ENCODE measurements at regions not wholly inside any gene's neighbourhood (a gene's known extent, or its start where the extent isn't known, plus 50 kb on each side); places are given as distances from the start of the nearest gene placed in this dataset.

DNA sequence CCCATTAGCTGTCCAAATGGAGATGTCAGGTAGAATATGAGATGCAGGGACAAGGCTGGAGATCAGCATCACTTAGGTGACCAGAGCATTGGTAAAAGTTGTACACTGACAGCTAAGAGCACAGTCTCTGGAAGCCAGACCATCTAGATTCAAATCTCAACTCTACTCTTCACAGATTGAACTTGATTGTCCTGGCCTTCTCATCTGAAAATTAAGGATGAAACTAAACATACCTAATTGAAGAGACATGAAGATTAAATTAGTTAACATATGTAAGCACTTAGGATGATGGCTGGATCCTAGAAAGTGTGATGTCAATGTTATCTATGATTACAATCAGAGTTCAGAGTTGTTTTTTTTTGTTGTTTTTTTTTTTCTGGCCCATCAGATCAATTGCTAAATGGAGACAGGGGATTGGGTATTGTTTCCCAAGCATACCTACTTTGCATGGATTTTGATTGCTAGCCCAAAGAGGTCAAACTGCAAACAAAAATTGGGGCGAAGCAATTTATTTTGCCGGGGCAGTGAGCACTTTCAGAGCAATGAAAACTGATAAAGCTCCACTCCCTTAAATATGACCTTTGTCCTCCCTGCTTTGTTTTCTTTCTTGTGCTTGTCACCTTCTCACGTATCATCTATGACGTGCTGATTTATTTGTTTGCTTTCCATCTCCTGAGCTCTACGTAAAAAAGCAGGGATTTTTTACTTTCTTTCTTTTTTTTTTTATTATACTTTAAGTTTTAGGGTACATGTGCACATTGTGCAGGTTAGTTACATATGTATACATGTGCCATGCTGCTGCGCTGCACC is 217.6 kb upstream of the CPHXL start:
- ATAC-seq (no peak), FAIRE-seq (no peak), DNase-seq (ENCODE audit: low read depth in 1 of 2, low spot score in 1 of 2) (no peak)
- Histone ChIP-seq H3K9me3 (no peaks in the 10 kb centered on the region), H3K27ac (no peak overlapping the region), H3K4me2 (0 out of 3 replicates have a peak overlapping the region, but pooled peaks have one; percentile 12), H3K4me1 (no peaks in the 10 kb centered on the region), H3K4me3 (no peak overlapping the region)
- POLR2A ChIA-PET: no interaction called here
- TF ChIP-seq, protein P1, sequence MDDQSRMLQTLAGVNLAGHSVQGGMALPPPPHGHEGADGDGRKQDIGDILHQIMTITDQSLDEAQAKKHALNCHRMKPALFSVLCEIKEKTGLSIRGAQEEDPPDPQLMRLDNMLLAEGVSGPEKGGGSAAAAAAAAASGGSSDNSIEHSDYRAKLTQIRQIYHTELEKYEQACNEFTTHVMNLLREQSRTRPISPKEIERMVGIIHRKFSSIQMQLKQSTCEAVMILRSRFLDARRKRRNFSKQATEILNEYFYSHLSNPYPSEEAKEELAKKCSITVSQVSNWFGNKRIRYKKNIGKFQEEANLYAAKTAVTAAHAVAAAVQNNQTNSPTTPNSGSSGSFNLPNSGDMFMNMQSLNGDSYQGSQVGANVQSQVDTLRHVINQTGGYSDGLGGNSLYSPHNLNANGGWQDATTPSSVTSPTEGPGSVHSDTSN (IDR thresholded peaks at IDR 0.05): no peak
- TF ChIP-seq POLR2AphosphoS2 (conservative IDR thresholded peaks at IDR 0.05; ENCODE audit: low read length) (no peak), SMC3 (IDR thresholded peaks at IDR 0.05) (no peak), JUNB (IDR thresholded peaks at IDR 0.05) (no peak), SREBF2 (IDR thresholded peaks at IDR 0.05) (no peak)
- CTCF ChIA-PET: interaction anchor here (0.7 kb wide), 1 partner anchor 305 kb away, joined by 3 read pairs; no protein-coding TSS in a partner anchor
- 14% methylated on average over 6 of the region's 6 CpGs for WGBS (ENCODE audit: missing lambda C conversion rate)

DNA sequence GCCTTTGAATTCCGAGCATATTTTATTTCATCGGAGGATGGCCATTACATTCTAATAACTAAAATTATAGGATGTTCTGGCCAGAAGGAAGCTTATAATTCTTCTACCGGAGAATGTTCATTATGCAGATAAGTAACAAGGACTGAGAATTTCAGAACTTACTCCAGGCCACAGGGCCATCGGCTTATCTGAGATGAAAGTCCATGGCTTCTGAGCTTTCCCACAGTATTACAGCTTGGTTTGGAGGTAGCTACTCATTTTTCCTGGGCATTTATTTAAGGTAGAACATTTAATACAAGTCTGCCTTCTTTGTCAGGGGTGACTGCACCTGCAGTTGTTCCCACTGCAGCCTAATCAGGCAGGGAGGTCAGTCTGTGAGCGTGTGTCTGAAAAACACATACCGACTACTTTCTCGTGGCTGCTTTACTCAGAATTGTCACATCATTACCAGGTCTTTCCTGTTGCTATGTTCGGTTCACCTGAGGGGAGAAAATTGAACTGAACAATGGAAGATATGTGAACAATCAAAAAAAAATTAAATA is 219.7 kb upstream of the CPHXL start:
- DNase-seq (ENCODE audit: low read depth in 1 of 2, low spot score in 1 of 2) (no peak), ATAC-seq (no peak), FAIRE-seq (no peak)
- Histone ChIP-seq H3K27ac (no peak overlapping the region), H3K4me2 (no peak overlapping the region), H3K4me3 (no peak overlapping the region), H3K9me3 (no peaks in the 10 kb centered on the region), H3K4me1 (no peaks in the 10 kb centered on the region)
- 30% methylated on average over 8 of the region's 8 CpGs for WGBS (ENCODE audit: missing lambda C conversion rate)
- ChIA-PET CTCF (interaction anchor here (1.2 kb wide), 1 partner anchor 9 kb away, joined by 3 read pairs; no protein-coding TSS in a partner anchor), POLR2A (no interaction called here)
- TF ChIP-seq HDAC2 (IDR thresholded peaks at IDR 0.05): no peak
- TF ChIP-seq POLR2A (IDR thresholded peaks at IDR 0.05; ENCODE audit: low read length): no peak
- TF ChIP-seq RCOR1 (IDR thresholded peaks at IDR 0.05; ENCODE audit: low read depth, low read length): no peak
- TF ChIP-seq EHMT2 (IDR thresholded peaks at IDR 0.05; ENCODE audit: low read depth): no peak
- TF ChIP-seq, protein P2, sequence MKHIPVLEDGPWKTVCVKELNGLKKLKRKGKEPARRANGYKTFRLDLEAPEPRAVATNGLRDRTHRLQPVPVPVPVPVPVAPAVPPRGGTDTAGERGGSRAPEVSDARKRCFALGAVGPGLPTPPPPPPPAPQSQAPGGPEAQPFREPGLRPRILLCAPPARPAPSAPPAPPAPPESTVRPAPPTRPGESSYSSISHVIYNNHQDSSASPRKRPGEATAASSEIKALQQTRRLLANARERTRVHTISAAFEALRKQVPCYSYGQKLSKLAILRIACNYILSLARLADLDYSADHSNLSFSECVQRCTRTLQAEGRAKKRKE (CRISPR knock-in tag; IDR thresholded peaks at IDR 0.05; ENCODE audit: low read depth): no peak
- TF ChIP-seq HEYL (CRISPR knock-in tag; IDR thresholded peaks at IDR 0.05): no peak
- TF ChIP-seq RAD21 (conservative IDR thresholded peaks at IDR 0.05 in 1 of 2, IDR thresholded peaks at IDR 0.05 in 1 of 2): no peak
- no peak for TF ChIP-seq FOSL2 (IDR thresholded peaks at IDR 0.05)
- no peak for TF ChIP-seq FOSL2 (CRISPR knock-in tag; IDR thresholded peaks at IDR 0.05)
- TF ChIP-seq, protein P1 (IDR thresholded peaks at IDR 0.05): no peak
- no peak for TF ChIP-seq HOXB13 (CRISPR knock-in tag; IDR thresholded peaks at IDR 0.05; ENCODE audit: low read depth)
- TF ChIP-seq JUNB (IDR thresholded peaks at IDR 0.05): no peak
- TF ChIP-seq E2F6 (IDR thresholded peaks at IDR 0.05; ENCODE audit: borderline replicate concordance, low read depth): no peak

- 5% methylated on average over 2 of the region's 2 CpGs for WGBS (ENCODE audit: missing lambda C conversion rate)
- CTCF ChIA-PET: interaction anchor here (1.2 kb wide), 1 partner anchor 10 kb away, joined by 3 read pairs; no protein-coding TSS in a partner anchor
- Histone ChIP-seq H3K9me3 (no peaks in the 10 kb centered on the region), H3K27ac (no peak overlapping the region), H3K4me1 (no peaks in the 10 kb centered on the region), H3K4me2 (no peak overlapping the region), H3K4me3 (no peak overlapping the region)
- ATAC-seq: no peak
- POLR2A ChIA-PET: no interaction called here
- no peak for FAIRE-seq
- no peak for DNase-seq (ENCODE audit: low read depth in 1 of 2, low spot score in 1 of 2)
- no peak for TF ChIP-seq CHD4 (IDR thresholded peaks at IDR 0.05; ENCODE audit: borderline replicate concordance)
- TF ChIP-seq HOXB5 (CRISPR knock-in tag; IDR thresholded peaks at IDR 0.05): no peak
- no peak for TF ChIP-seq REST (IDR thresholded peaks at IDR 0.05)
- TF ChIP-seq KDM1A (IDR thresholded peaks at IDR 0.05; ENCODE audit: low read depth): no peak
- no peak for TF ChIP-seq FOXS1 (CRISPR knock-in tag; IDR thresholded peaks at IDR 0.05)
- TF ChIP-seq CBX2 (IDR thresholded peaks at IDR 0.05; ENCODE audit: borderline replicate concordance, low read depth): no peak
- no peak for TF ChIP-seq USF2 (IDR thresholded peaks at IDR 0.05)
- no peak for TF ChIP-seq KDM5A (IDR thresholded peaks at IDR 0.05)
- TF ChIP-seq EP300 (IDR thresholded peaks at IDR 0.05): no peak
- no peak for TF ChIP-seq SREBF2 (IDR thresholded peaks at IDR 0.05)
These were observed 221.4 kb upstream of the CPHXL start for GRCh38 chr16:75947626-75948239.
